H1 (cell line): ENCODE measurements at regions not wholly inside any gene's neighbourhood (a gene's known extent, or its start where the extent isn't known, plus 50 kb on each side); places are given as distances from the start of the nearest gene placed in this dataset.

Experiments
- CTCF ChIA-PET: fragments of 300-600 bp; sonication (Branson Sonifier 250); formaldehyde crosslinking; loops from one replicate; lab custom pipeline; 2021; ENCODE audit not compliant: partially characterized antibody; lab: Charles Lee
- POLR2A ChIA-PET: fragments of 300-600 bp; sonication (Branson Sonifier 250); formaldehyde crosslinking; loops from one replicate; lab custom pipeline; 2021; ENCODE audit warnings: inconsistent platforms; ENCODE audit not compliant: partially characterized antibody; lab: Charles Lee
- DNase-seq, 2 experiments: peaks; one replicate each; pipeline versions ENCODE4 v3.0.0 to v3.0.0-alpha.2; 2010 to 2022; ENCODE audit warnings: low spot score in 2 of 2, low read depth in 1 of 2, mixed read lengths in 1 of 2
- FAIRE-seq: peaks from 2 replicates; lab custom pipeline; 2011; peaks lifted over from hg19 to GRCh38; lab: Jason Lieb, UNC
- H2AFZ ChIP-seq: 2 replicates; pipeline ENCODE4 v1.8.1; 2012; ENCODE audit warnings: low read length, inconsistent platforms
- H2AK5ac ChIP-seq: 2 replicates; pipeline ENCODE4 v1.6.1; 2013; ENCODE audit warnings: low read depth, low read length
- H2BK120ac ChIP-seq: replicated peaks from 2 replicates; pipeline ENCODE3; 2013; ENCODE audit warnings: low read depth, low read length, inconsistent platforms
- H2BK12ac ChIP-seq: 2 replicates; pipeline ENCODE4 v1.6.1; 2013; ENCODE audit warnings: low read depth, low read length
- H2BK15ac ChIP-seq: 2 replicates; pipeline ENCODE4 v1.6.1; 2013; ENCODE audit warnings: low read length
- H2BK20ac ChIP-seq: 2 replicates; pipeline ENCODE4 v1.6.1; 2013; ENCODE audit warnings: low read length
- H2BK5ac ChIP-seq: 2 replicates; pipeline ENCODE4 v1.6.1; 2013; ENCODE audit warnings: low read depth, low read length
- H3K14ac ChIP-seq: 2 replicates; pipeline ENCODE4 v1.6.1; 2013; ENCODE audit warnings: inconsistent platforms; ENCODE audit not compliant: insufficient read length
- H3K18ac ChIP-seq: 2 replicates; pipeline ENCODE4 v1.6.1; 2013; ENCODE audit warnings: low read length; ENCODE audit errors: extremely low read depth
- H3K23ac ChIP-seq: 2 replicates; pipeline ENCODE4 v1.6.1; 2013; ENCODE audit warnings: inconsistent platforms; ENCODE audit not compliant: insufficient read length
- H3K23me2 ChIP-seq: 2 replicates; pipeline ENCODE4 v1.6.1; 2013; ENCODE audit warnings: low read depth, low read length
- H3K27ac ChIP-seq: 2 replicates; pipeline ENCODE4 v1.6.1; 2011; ENCODE audit warnings: low read depth, low read length, inconsistent platforms
- H3K27me3 ChIP-seq, 4 experiments: replicated peaks in 1 of 4; 1 replicate in 1 of 4; 2 replicates in 3 of 4; pipeline versions ENCODE4 v1.6.1 to v1.8.1; 2011 to 2013; ENCODE audit warnings: low read length in 3 of 4, mild to moderate bottlenecking in 3 of 4, inconsistent platforms in 2 of 4, mixed read lengths in 2 of 4, moderate library complexity in 1 of 4; ENCODE audit not compliant: control insufficient read depth in 3 of 4, insufficient read depth in 3 of 4; ENCODE audit errors: extremely low read depth in 1 of 4
- H3K36me3 ChIP-seq, 4 experiments: 2 replicates each; pipeline versions ENCODE4 v1.6.1 to v1.8.1; 2011 to 2013; ENCODE audit warnings: mild to moderate bottlenecking in 4 of 4, low read length in 3 of 4, moderate library complexity in 2 of 4, control low read depth in 1 of 4, inconsistent platforms in 1 of 4; ENCODE audit not compliant: insufficient read depth in 4 of 4, control insufficient read depth in 2 of 4
- H3K4ac ChIP-seq: replicated peaks from 2 replicates; pipeline ENCODE3; 2013; ENCODE audit warnings: low read length, low read depth, mixed read lengths, inconsistent platforms; ENCODE audit not compliant: insufficient read length
- H3K4me1 ChIP-seq, 4 experiments: replicated peaks in 1 of 4; 1 replicate in 1 of 4; 2 replicates in 3 of 4; pipeline versions ENCODE4 v1.6.1 to v1.8.1; 2011 to 2013; ENCODE audit warnings: low read length in 3 of 4, inconsistent platforms in 2 of 4, mixed read lengths in 1 of 4; ENCODE audit not compliant: insufficient read depth in 4 of 4, control insufficient read depth in 3 of 4
- H3K4me2 ChIP-seq, 2 experiments: 2 replicates each; pipeline versions ENCODE4 v1.6.1 to v1.8.1; 2011 to 2013; ENCODE audit warnings: low read depth in 2 of 2, low read length in 2 of 2, control low read depth in 1 of 2, inconsistent platforms in 1 of 2, mild to moderate bottlenecking in 1 of 2; ENCODE audit not compliant: insufficient read depth in 1 of 2
- H3K4me3 ChIP-seq, 4 experiments: fragments of 200-600, 300-600 bp in 1 of 4; sonication (generic), shearing (Covaris generic), sonication (Bioruptor Twin) in 1 of 4; 2 replicates each; pipeline versions ENCODE4 v1.5.1 to v1.8.1; 2011 to 2016; ENCODE audit warnings: low read length in 4 of 4, low read depth in 3 of 4, control low read depth in 2 of 4, inconsistent platforms in 2 of 4, mild to moderate bottlenecking in 2 of 4, mixed read lengths in 1 of 4, moderate library complexity in 1 of 4; ENCODE audit not compliant: insufficient read depth in 2 of 4; ENCODE audit errors: extremely low read depth in 1 of 4
- H3K56ac ChIP-seq: replicated peaks from 2 replicates; pipeline ENCODE3; 2013; ENCODE audit warnings: low read depth, mild to moderate bottlenecking, mixed read lengths, low read length, inconsistent platforms; ENCODE audit not compliant: insufficient read length
- H3K79me1 ChIP-seq: 2 replicates; pipeline ENCODE4 v1.6.1; 2013; ENCODE audit warnings: low read depth, low read length, control low read depth
- H3K79me2 ChIP-seq, 2 experiments: 2 replicates each; pipeline versions ENCODE4 v1.6.1 to v1.8.1; 2012 to 2013; ENCODE audit warnings: low read length in 2 of 2, mild to moderate bottlenecking in 2 of 2, inconsistent platforms in 1 of 2; ENCODE audit not compliant: insufficient read depth in 2 of 2, control insufficient read depth in 1 of 2
- H3K9ac ChIP-seq, 4 experiments: replicated peaks in 1 of 4; 1 replicate in 1 of 4; 2 replicates in 3 of 4; pipeline versions ENCODE4 v1.6.1 to v1.8.1; 2011 to 2013; ENCODE audit warnings: low read depth in 3 of 4, low read length in 3 of 4, control low read depth in 2 of 4, mild to moderate bottlenecking in 2 of 4, moderate library complexity in 2 of 4, inconsistent platforms in 1 of 4; ENCODE audit errors: extremely low read depth in 1 of 4
- H3K9me3 ChIP-seq, 2 experiments: 2 replicates each; pipeline versions ENCODE4 v1.6.1 to v1.8.1; 2012 to 2013; ENCODE audit warnings: mild to moderate bottlenecking in 2 of 2, moderate library complexity in 2 of 2, control low read depth in 1 of 2, inconsistent platforms in 1 of 2, low read depth in 1 of 2, low read length in 1 of 2, mixed read lengths in 1 of 2; ENCODE audit not compliant: insufficient read depth in 2 of 2
- H4K20me1 ChIP-seq, 2 experiments: replicated peaks in 1 of 2; 2 replicates each; pipeline versions ENCODE3 to v1.8.1; 2011 to 2013; ENCODE audit warnings: inconsistent platforms in 2 of 2, low read length in 2 of 2, mild to moderate bottlenecking in 1 of 2; ENCODE audit not compliant: insufficient read depth in 2 of 2, control insufficient read depth in 1 of 2
- H4K5ac ChIP-seq: 2 replicates; pipeline ENCODE4 v1.6.1; 2013; ENCODE audit warnings: low read length, low read depth, mixed read lengths, inconsistent platforms; ENCODE audit not compliant: insufficient read length
- H4K8ac ChIP-seq: 2 replicates; pipeline ENCODE4 v1.8.0; 2013; ENCODE audit warnings: mild to moderate bottlenecking, moderate library complexity, low read length, inconsistent platforms; ENCODE audit not compliant: insufficient read depth; ENCODE audit errors: extremely low read depth
- H4K91ac ChIP-seq: replicated peaks from 2 replicates; pipeline ENCODE3; 2013; ENCODE audit warnings: low read length, mixed read lengths, inconsistent platforms; ENCODE audit not compliant: insufficient read length
- ATF3 ChIP-seq: IDR thresholded peaks from 2 replicates; pipeline ENCODE4 v1.6.1; 2011; ENCODE audit warnings: low read depth, mild to moderate bottlenecking, low read length; ENCODE audit not compliant: insufficient read depth
- BCL11A ChIP-seq, 2 experiments: IDR thresholded peaks; one replicate each; pipeline ENCODE4 v1.6.1; 2011; ENCODE audit warnings: low read depth in 2 of 2, low read length in 2 of 2, mild to moderate bottlenecking in 2 of 2
- CBX5 ChIP-seq: fragments of 300-800, 300-1000 bp; sonication (generic); IDR thresholded peaks from 2 replicates; pipeline ENCODE4 v1.7.1; 2016; ENCODE audit warnings: antibody characterized with exemption, low read length, low read depth
- CREB1 ChIP-seq: IDR thresholded peaks from 2 replicates; pipeline ENCODE4 v1.6.1; 2012; ENCODE audit warnings: inconsistent platforms
- EZH2 ChIP-seq: fragments of 200-600 bp; sonication (generic); IDR thresholded peaks from 2 replicates; pipeline ENCODE4 v1.7.1; 2012; ENCODE audit warnings: low read depth, mild to moderate bottlenecking, moderate library complexity, low read length, inconsistent platforms; ENCODE audit not compliant: severe bottlenecking
- JUND ChIP-seq: IDR thresholded peaks from 2 replicates; pipeline ENCODE4 v1.6.1; 2011; ENCODE audit warnings: mild to moderate bottlenecking, improper control_type of control experiment, low read length
- NRF1 ChIP-seq: IDR thresholded peaks from 2 replicates; pipeline ENCODE4 v1.6.1; 2011; ENCODE audit warnings: mild to moderate bottlenecking, low read depth, low read length, improper control_type of control experiment
- POLR2AphosphoS5 ChIP-seq: IDR thresholded peaks from 2 replicates; pipeline ENCODE4 v1.6.1; 2011; ENCODE audit warnings: low read depth, low read length
- RXRA ChIP-seq: IDR thresholded peaks from 2 replicates; pipeline ENCODE4 v1.6.1; 2011; ENCODE audit warnings: low read depth, mild to moderate bottlenecking, low read length, moderate library complexity; ENCODE audit not compliant: insufficient read depth
- SIRT6 ChIP-seq: IDR thresholded peaks from one replicate; pipeline ENCODE4 v1.7.1; 2012; ENCODE audit warnings: low read length, inconsistent platforms
- TEAD4 ChIP-seq: IDR thresholded peaks from 2 replicates; pipeline ENCODE4 v1.6.1; 2012; ENCODE audit warnings: low read depth, low read length, inconsistent platforms, mixed read lengths
- WGBS, 2 experiments: shearing (Covaris generic) in 1 of 2; methylation state at CpG; one replicate each; pipeline versions ENCODE4 v1.1.6 to v1.1.7; 2013 to 2015; ENCODE audit warnings: low lambda C conversion rate in 2 of 2, mixed read lengths in 2 of 2, inconsistent platforms in 1 of 2, low coverage in 1 of 2, missing lambda C conversion rate in 1 of 2; ENCODE audit not compliant: insufficient replicate concordance in 2 of 2, insufficient coverage in 1 of 2, insufficient read length in 1 of 2; ENCODE audit errors: extremely low coverage in 1 of 2, missing lambda C conversion rate in 1 of 2; 5-methylcytosine and 5-hydroxymethylcytosine counted together
- TF ChIP-seq, protein P1 (sequence below): IDR thresholded peaks from 2 replicates; pipeline ENCODE4 v1.6.1; 2012; ENCODE audit warnings: inconsistent platforms

DNA sequence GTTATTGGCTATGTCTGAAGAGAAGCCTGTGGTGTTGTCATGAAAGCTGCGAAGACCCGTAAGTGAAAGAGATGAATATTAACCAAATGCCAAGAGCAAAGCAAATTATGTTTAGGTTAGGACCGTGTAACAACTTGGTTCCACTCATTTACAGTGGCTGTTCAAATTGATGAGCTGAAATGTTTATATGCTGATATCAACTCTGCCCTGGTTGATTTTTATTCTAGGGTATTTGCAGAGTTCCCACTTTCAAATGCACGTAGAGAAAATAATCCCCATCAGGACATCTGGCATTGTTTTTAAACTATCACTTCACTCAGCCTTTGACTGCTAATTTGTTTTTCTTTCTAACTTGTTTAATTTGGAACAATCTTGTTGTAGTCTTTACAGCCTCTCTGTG is 581.6 kb upstream of the ADAMTS5 start:
- no peaks in the 10 kb centered on the region for H3K79me1 ChIP-seq
- H2AK5ac ChIP-seq, result no peak overlapping the region
- H2BK120ac ChIP-seq, result no peak overlapping the region
- no peak overlapping the region for H3K23ac ChIP-seq
- no peaks in the 10 kb centered on the region for H4K20me1 ChIP-seq
- H3K4me2 ChIP-seq, result no peak overlapping the region
- H4K91ac ChIP-seq, result no peak overlapping the region
- H4K5ac ChIP-seq, result no peak overlapping the region
- H3K27me3 ChIP-seq, result no peaks in the 10 kb centered on the region
- H2BK20ac ChIP-seq, result no peak overlapping the region
- ChIA-PET POLR2A (no interaction called here), CTCF (no interaction called here)
- no peak overlapping the region for H2BK12ac ChIP-seq
- FAIRE-seq (no peak), DNase-seq (no peak)
- H3K4me1 ChIP-seq, result no peaks in the 10 kb centered on the region
- no peak overlapping the region for H3K9ac ChIP-seq
- H3K4me3 ChIP-seq, result no peak overlapping the region
- H3K36me3 ChIP-seq, result no peaks in the 10 kb centered on the region
- no peak overlapping the region for H3K56ac ChIP-seq
- no peaks in the 10 kb centered on the region for H3K23me2 ChIP-seq
- no peak overlapping the region for H3K14ac ChIP-seq
- no peak overlapping the region for H3K4ac ChIP-seq
- H2AFZ ChIP-seq, result no peak overlapping the region
- H3K79me2 ChIP-seq, result no peaks in the 10 kb centered on the region
- no peak overlapping the region for H2BK15ac ChIP-seq
- H3K27ac ChIP-seq, result no peak overlapping the region
- peaks cover 3 to 4% of the 10 kb centered on the region in 2 experiments; a peak in 1 of 4 replicates for H3K9me3 ChIP-seq
- TF ChIP-seq SIRT6 (no peak), CBX5 (no peak), RXRA (no peak), CREB1 (no peak), ATF3 (no peak), JUND (no peak), BCL11A (IDR thresholded peaks at IDR 0.05; ENCODE audit: low read depth in 2 of 2, low read length in 2 of 2) (no peak), POLR2AphosphoS5 (no peak), EZH2 (no peak), TEAD4 (no peak), NRF1 (no peak)
- TF ChIP-seq, protein P1, sequence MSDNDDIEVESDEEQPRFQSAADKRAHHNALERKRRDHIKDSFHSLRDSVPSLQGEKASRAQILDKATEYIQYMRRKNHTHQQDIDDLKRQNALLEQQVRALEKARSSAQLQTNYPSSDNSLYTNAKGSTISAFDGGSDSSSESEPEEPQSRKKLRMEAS, result no peak
- TF ChIP-seq, all 59 proteins: peak for 0
- Histone ChIP-seq H3K18ac (no peak overlapping the region), H4K8ac (no peak overlapping the region), H2BK5ac (no peak overlapping the region)
- 89% methylated on average over 4 of the region's 4 CpGs; no CpG with 5 or more reads in 1 of the 2 experiments for WGBS, 2 experiments
